Kidney (tissue), 13 donors: ENCODE measurements at regions not wholly inside any gene's neighbourhood (a gene's known extent, or its start where the extent isn't known, plus 50 kb on each side); places are given as distances from the start of the nearest gene placed in this dataset.

Experiments
- DNase-seq, 5 donors: peaks; one replicate each; pipeline ENCODE4 v3.0.0-alpha.2; 2013 to 2020
- FAIRE-seq: peaks from 2 replicates; lab custom pipeline; 2012; peaks lifted over from hg19 to GRCh38; lab: Jason Lieb, UNC
- H3K27ac ChIP-seq, 2 donors: one replicate each; pipeline ENCODE4 v1.7.0; 2013; ENCODE audit warnings: low read depth in 2 of 2, low read length in 2 of 2, inconsistent platforms in 1 of 2
- H3K27me3 ChIP-seq: one replicate; pipeline ENCODE4 v1.7.1; 2013; ENCODE audit warnings: low read length, inconsistent platforms; ENCODE audit not compliant: control insufficient read depth, insufficient read depth
- H3K36me3 ChIP-seq, 3 donors: one replicate each; pipeline versions ENCODE4 v1.7.0 to v1.7.1; 2013; ENCODE audit warnings: low read length in 3 of 3, control low read depth in 1 of 3, inconsistent platforms in 1 of 3; ENCODE audit not compliant: insufficient read depth in 3 of 3, control insufficient read depth in 2 of 3
- H3K4me1 ChIP-seq, 3 donors: one replicate each; pipeline versions ENCODE4 v1.7.0 to v1.7.1; 2013; ENCODE audit warnings: low read length in 3 of 3, inconsistent platforms in 1 of 3, low read depth in 1 of 3; ENCODE audit not compliant: control insufficient read depth in 2 of 3, insufficient read depth in 2 of 3
- H3K4me3 ChIP-seq, 3 donors: one replicate each; pipeline versions ENCODE4 v1.7.0 to v1.8.1; 2013; ENCODE audit warnings: low read length in 3 of 3, control low read depth in 1 of 3, inconsistent platforms in 1 of 3
- H3K9ac ChIP-seq, 3 donors: one replicate each; pipeline versions ENCODE4 v1.7.0 to v1.7.1; 2013; ENCODE audit warnings: low read length in 3 of 3, control low read depth in 1 of 3, inconsistent platforms in 1 of 3
- H3K9me3 ChIP-seq, 3 donors: one replicate each; pipeline versions ENCODE4 v1.7.0 to v1.7.1; 2013; ENCODE audit warnings: low read length in 3 of 3, control low read depth in 1 of 3, inconsistent platforms in 1 of 3; ENCODE audit not compliant: control insufficient read depth in 2 of 3, insufficient read depth in 1 of 3
- intact Hi-C: fragments of 100-400 bp; cut with DNase I; formaldehyde crosslinking; loops from one replicate; pipeline ENCODE4 v1.11.1; 2022
- TF ChIP-seq, protein P1 (sequence below): IDR thresholded peaks from 3 replicates; pipeline ENCODE4 v1.5.1; 2012; ENCODE audit warnings: mild to moderate bottlenecking, moderate library complexity, borderline replicate concordance; ENCODE audit not compliant: insufficient read depth; ENCODE audit errors: extremely low read depth
- donor health status: control.
- donor health status: control.
- donor health status: control.
- donor health status: control.
- donor health status: control.
- donor health status: DM: yes; HTN: yes; CAD: no.
- donor health status: Normal renal cell carcinoma (clear cell type).

DNA sequence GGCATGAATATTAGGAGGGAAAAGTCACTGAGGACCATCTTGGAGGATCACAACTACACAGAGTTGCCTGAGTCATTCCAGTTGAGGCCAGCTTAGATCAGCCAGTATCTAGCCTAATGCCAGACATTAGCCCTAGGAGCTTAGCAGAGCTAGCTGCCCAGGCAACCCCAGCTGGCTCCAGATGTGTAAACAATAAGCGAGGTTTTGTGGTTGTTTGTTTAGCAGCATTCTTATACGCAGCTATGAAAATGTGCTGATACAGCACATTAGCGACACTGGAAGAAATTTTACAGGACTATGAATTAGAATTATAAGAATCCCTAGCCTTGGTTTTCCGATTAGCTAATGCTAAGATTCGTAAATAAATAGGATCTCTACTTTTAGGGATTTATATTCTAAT, 59.3 kb downstream of the BTBD3 start:
- H3K4me3 ChIP-seq, result no peak overlapping the region
- peaks cover 0 to 2% (median 0%) of the 10 kb centered on the region in 3 donors for H3K9me3 ChIP-seq
- H3K9ac ChIP-seq, result no peak overlapping the region
- no peak for FAIRE-seq
- no peak overlapping the region for H3K27ac ChIP-seq
- DNase-seq, result no peak
- intact Hi-C loops, result no loop called here
- H3K36me3 ChIP-seq, result no peaks in the 10 kb centered on the region
- TF ChIP-seq, protein P1, sequence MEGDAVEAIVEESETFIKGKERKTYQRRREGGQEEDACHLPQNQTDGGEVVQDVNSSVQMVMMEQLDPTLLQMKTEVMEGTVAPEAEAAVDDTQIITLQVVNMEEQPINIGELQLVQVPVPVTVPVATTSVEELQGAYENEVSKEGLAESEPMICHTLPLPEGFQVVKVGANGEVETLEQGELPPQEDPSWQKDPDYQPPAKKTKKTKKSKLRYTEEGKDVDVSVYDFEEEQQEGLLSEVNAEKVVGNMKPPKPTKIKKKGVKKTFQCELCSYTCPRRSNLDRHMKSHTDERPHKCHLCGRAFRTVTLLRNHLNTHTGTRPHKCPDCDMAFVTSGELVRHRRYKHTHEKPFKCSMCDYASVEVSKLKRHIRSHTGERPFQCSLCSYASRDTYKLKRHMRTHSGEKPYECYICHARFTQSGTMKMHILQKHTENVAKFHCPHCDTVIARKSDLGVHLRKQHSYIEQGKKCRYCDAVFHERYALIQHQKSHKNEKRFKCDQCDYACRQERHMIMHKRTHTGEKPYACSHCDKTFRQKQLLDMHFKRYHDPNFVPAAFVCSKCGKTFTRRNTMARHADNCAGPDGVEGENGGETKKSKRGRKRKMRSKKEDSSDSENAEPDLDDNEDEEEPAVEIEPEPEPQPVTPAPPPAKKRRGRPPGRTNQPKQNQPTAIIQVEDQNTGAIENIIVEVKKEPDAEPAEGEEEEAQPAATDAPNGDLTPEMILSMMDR, result no peak
- no peaks in the 10 kb centered on the region for H3K27me3 ChIP-seq
- no peaks in the 10 kb centered on the region for H3K4me1 ChIP-seq

DNA sequence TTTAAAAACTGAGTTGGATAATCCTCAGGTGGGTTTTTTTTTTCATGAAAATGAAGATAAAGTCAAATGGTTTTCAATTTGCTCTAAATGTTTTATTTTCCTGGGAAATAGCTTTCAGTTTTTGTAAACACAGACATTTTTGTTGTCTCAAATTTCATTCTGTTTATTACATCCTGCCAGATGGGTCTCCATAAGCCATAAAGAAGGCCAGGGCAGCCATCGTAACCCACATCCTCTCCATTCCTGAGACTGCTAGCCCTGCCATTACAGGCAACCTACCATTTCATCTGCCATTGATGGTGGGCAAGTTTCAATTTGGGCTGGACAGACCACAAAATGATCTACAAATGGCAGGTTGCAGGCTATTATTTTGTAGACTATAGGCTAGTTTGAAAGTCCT, 60.8 kb downstream of the BTBD3 start:
- FAIRE-seq (no peak), DNase-seq (no peak)
- Histone ChIP-seq H3K9ac (no peak overlapping the region), H3K9me3 (peaks cover 0 to 2% (median 0%) of the 10 kb centered on the region in 3 donors), H3K36me3 (no peaks in the 10 kb centered on the region), H3K27me3 (no peaks in the 10 kb centered on the region), H3K4me1 (no peaks in the 10 kb centered on the region), H3K27ac (no peak overlapping the region), H3K4me3 (no peak overlapping the region)
- TF ChIP-seq, protein P1, result no peak
- intact Hi-C loops, result no loop called here

DNA sequence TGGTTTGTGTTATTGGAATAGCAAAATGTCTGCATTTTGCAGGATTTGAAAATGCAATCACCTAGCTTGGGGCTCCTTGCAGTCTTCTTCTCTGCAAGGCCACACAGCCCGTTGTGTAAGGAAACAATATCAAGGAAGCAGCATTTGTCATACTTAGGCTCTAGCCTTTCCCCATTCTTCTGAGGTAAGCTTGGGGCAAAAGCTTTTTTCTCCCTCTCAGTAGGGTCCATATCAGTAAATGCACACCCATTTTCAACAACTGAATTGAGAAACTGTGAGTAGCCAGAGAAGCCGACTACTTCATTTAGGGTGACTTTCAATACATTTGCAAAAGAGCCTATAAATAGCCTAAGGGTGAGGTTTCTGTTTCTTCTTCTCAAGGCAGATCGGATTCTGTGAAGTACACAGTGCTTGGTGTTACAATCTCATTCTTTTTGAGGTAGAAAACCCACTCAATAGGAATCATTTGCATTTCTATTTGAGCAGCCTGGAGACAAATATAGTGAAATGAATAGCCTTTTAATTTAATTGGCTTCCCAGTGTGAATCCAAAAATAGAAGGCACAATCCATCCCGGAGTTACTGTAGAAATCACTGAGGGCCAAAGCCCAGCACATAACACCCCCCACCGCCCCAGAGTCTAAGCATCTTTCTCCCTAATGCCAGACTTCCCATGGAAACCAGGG, 61.8 kb downstream of the BTBD3 start:
- FAIRE-seq (no peak), DNase-seq (no peak)
- peaks cover 0 to 2% (median 0%) of the 10 kb centered on the region in 3 donors for H3K9me3 ChIP-seq
- intact Hi-C loops, result no loop called here
- no peaks in the 10 kb centered on the region for H3K27me3 ChIP-seq
- H3K9ac ChIP-seq, result no peak overlapping the region
- H3K4me1 ChIP-seq, result no peaks in the 10 kb centered on the region
- H3K27ac ChIP-seq, result no peak overlapping the region
- H3K36me3 ChIP-seq, result no peaks in the 10 kb centered on the region
- TF ChIP-seq, protein P1, result no peak
- no peak overlapping the region for H3K4me3 ChIP-seq
